ENCODE measurements at regions not wholly inside any gene's neighbourhood (a gene's known extent, or its start where the extent isn't known, plus 50 kb on each side); places are given as distances from the start of the nearest gene placed in this dataset.

GRCh38 chr13:90084684-90085290 lies 1262.7 kb upstream of the MIR17HG start:
- no peak overlapping the region for H3K4me3 ChIP-seq

DNA sequence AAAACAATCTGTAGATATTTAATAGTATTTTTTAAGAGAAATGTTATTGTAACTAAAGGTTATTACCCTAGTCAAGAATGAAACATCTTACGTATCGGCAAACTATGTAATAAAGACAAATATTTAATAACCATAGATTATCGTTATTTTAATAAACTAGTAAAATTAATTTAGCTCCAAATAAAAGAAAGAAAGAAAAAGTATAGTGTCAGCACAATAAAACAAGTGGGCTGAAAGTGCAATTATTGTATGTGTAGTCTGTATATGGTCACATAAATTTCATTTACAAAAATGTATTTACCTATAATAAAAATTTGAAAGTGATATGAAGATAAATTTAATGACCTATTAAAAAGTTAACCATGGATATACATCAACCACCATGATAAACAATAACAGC lies 1258.4 kb upstream of the MIR17HG start:
- Histone ChIP-seq H3K4me1 (replicated peaks) (no peaks in the 10 kb centered on the region), H3K36me3 (no peaks in the 10 kb centered on the region), H3K27ac (no peak overlapping the region), H3K4me3 (no peak overlapping the region), H3K27me3 (replicated peaks) (no peaks in the 10 kb centered on the region), H3K9me3 (replicated peaks) (no peaks in the 10 kb centered on the region)
- DNase-seq (ENCODE audit: low read depth in 1 of 2, low spot score in 2 of 2), result no peak

More at GRCh38 chr13:90084684-90085290, 1262.7 kb upstream of the MIR17HG start:
- Histone ChIP-seq H3K27me3 (replicated peaks) (no peaks in the 10 kb centered on the region), H3K36me3 (no peaks in the 10 kb centered on the region), H3K27ac (no peak overlapping the region), H3K9me3 (replicated peaks) (no peaks in the 10 kb centered on the region), H3K4me1 (replicated peaks) (no peaks in the 10 kb centered on the region)
- no peak for DNase-seq (ENCODE audit: low read depth in 1 of 2, low spot score in 2 of 2)

DNA sequence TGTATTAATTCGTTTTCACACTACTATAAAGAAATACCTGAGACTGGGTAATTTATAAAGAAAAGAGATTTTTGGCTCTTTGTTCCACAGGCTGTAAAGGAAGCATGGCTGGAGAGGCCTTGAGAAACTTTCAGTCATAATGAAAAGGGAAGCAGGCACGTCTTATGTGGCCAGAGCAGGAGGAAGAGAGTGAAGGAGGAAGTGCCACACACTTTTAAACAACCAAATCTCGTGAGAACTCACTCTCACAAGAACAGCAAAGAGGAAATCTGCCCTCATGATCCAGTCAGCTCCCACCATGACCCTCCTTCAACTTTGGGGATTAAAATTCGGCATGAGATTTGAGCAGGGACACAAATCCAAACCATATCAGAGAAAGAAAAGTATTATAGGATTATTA lies 1255.9 kb upstream of the MIR17HG start:
- Histone ChIP-seq H3K27me3 (replicated peaks) (no peaks in the 10 kb centered on the region), H3K27ac (no peak overlapping the region), H3K9me3 (replicated peaks) (no peaks in the 10 kb centered on the region), H3K4me3 (no peak overlapping the region), H3K4me1 (replicated peaks) (no peaks in the 10 kb centered on the region), H3K36me3 (no peaks in the 10 kb centered on the region)
- DNase-seq (ENCODE audit: low read depth in 1 of 2, low spot score in 2 of 2), result no peak

GRCh38 chr13:90094357-90094756 lies 1253.1 kb upstream of the MIR17HG start:
- Histone ChIP-seq H3K36me3 (no peaks in the 10 kb centered on the region), H3K9me3 (replicated peaks) (no peaks in the 10 kb centered on the region), H3K4me1 (replicated peaks) (no peaks in the 10 kb centered on the region), H3K27me3 (replicated peaks) (no peaks in the 10 kb centered on the region), H3K4me3 (no peak overlapping the region), H3K27ac (no peak overlapping the region)
- DNase-seq (ENCODE audit: low read depth in 1 of 2, low spot score in 2 of 2), result no peak

DNA sequence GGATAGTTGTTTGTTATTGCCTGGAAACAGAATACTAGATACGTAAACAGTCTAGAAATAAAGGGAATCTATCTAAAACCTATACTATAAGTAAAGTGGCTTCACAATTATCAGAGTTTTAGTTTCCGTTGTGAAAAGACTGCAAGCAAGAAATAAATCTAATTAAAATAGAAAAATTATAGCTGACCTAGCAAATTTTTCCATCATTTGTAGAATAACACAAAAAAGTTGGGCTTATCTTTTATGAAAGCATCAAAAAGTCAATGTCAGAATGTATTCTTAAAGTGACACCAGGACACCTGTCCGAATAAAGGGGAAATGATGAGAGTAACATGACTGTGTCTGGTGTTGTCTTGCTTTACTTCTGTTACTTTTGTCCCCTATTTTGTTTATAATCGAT lies 1248.9 kb upstream of the MIR17HG start:
- Histone ChIP-seq H3K9me3 (replicated peaks) (no peaks in the 10 kb centered on the region), H3K4me1 (replicated peaks) (no peaks in the 10 kb centered on the region), H3K27ac (no peak overlapping the region), H3K27me3 (replicated peaks) (no peaks in the 10 kb centered on the region), H3K36me3 (no peaks in the 10 kb centered on the region), H3K4me3 (no peak overlapping the region)
- DNase-seq (ENCODE audit: low read depth in 1 of 2, low spot score in 2 of 2), result no peak

- H3K27me3 ChIP-seq (replicated peaks), result no peaks in the 10 kb centered on the region
- H3K4me1 ChIP-seq (replicated peaks), result peaks cover 2% of the 10 kb centered on the region
- no peak for DNase-seq (ENCODE audit: low read depth in 1 of 2, low spot score in 2 of 2)
- no peaks in the 10 kb centered on the region for H3K9me3 ChIP-seq (replicated peaks)
- H3K4me3 ChIP-seq, result no peak overlapping the region
- no peak overlapping the region for H3K27ac ChIP-seq
- no peaks in the 10 kb centered on the region for H3K36me3 ChIP-seq
These were observed 1247.6 kb upstream of the MIR17HG start for GRCh38 chr13:90099847-90100246.

DNA sequence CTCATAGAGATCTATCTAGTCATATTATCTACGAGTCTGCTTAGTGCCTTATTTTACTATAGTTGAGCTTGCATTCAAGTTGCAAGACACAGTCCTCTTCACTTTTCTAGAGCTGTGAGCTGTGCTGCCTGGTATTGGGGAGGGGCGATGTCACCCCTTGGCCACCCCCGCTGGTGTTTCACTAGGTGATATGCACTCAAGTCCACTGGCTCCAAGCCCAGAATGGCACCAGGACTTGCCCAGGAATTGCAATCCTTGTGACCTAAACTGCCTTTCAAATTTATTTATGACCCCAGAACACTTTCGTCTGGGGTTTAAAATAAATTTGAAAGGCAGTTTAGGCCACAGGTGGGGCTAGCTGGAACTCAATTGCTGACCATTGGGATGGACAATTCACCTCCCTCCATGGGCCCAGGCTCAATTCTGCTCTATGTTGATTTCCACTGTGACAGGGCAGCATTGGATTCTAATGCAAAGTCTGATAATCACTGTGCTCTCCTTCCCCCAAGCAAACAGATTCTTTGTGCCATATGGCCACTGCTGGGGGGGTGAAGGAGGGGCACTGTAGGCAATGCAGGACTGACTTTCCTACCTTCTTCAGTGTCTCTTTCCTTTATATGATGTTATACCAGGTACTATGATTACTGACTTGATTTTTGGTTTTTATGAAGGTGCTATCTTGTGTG lies 1244.2 kb upstream of the MIR17HG start:
- Histone ChIP-seq H3K4me1 (replicated peaks) (peaks cover 18% of the 10 kb centered on the region), H3K27ac (no peak overlapping the region), H3K36me3 (no peaks in the 10 kb centered on the region), H3K9me3 (replicated peaks) (no peaks in the 10 kb centered on the region), H3K27me3 (replicated peaks) (no peaks in the 10 kb centered on the region), H3K4me3 (no peak overlapping the region)
- no peak for DNase-seq (ENCODE audit: low read depth in 1 of 2, low spot score in 2 of 2)

DNA sequence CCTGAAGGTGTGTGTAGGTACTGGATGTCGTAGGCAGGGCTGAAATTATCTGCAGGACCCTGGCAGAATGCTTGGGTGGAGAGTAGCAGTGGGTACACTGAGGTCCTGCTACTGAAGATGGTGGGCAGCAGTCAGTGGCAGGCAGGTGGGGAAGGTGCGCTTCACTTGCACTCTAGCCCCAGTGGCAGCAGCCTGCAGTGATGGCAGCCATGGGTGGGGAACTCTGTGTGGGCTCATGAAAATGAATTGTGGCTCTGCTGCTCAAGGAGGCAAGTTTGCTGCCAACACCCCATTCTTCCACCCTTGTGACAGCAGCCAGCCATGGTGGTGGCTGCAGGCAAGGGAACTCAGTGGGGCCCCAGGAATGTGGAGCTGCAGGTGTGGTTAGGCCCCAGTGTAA lies 1242.7 kb upstream of the MIR17HG start:
- H3K4me3 ChIP-seq, result no peak overlapping the region
- no peak for DNase-seq (ENCODE audit: low read depth in 1 of 2, low spot score in 2 of 2)
- no peaks in the 10 kb centered on the region for H3K9me3 ChIP-seq (replicated peaks)
- H3K4me1 ChIP-seq (replicated peaks), result peaks cover 18% of the 10 kb centered on the region
- H3K36me3 ChIP-seq, result no peaks in the 10 kb centered on the region
- no peak overlapping the region for H3K27ac ChIP-seq
- no peaks in the 10 kb centered on the region for H3K27me3 ChIP-seq (replicated peaks)

DNA sequence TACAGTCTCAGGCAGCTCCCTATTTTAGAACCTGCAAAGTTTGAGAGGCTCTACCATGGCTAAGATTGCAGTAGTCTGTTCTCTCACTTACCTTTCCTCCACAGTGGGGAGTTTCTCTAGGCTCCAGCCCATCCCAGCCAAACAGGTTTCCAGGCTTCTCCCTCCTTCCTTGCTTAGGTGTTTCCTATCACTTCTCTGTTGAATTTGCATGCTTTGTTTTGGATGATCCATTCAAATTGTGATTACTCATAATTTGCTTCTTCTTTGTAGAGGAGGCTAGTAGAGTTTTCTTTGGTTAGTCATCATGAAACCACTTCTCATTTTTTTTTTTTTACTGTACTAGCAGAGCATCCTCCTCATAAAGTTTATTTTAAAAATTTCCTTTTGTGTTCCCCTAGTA lies 1242.2 kb upstream of the MIR17HG start:
- Histone ChIP-seq H3K4me1 (replicated peaks) (peaks cover 18% of the 10 kb centered on the region), H3K9me3 (replicated peaks) (no peaks in the 10 kb centered on the region), H3K4me3 (no peak overlapping the region), H3K27me3 (replicated peaks) (no peaks in the 10 kb centered on the region), H3K36me3 (no peaks in the 10 kb centered on the region), H3K27ac (peak overlapping the region; percentile 62)
- DNase-seq (ENCODE audit: low read depth in 1 of 2, low spot score in 2 of 2), result peak in 1 of 2 experiments; percentile 45

GRCh38 chr13:90105849-90106496 lies 1241.5 kb upstream of the MIR17HG start:
- H3K36me3 ChIP-seq, result no peaks in the 10 kb centered on the region
- peak overlapping the region; percentile 62 for H3K27ac ChIP-seq
- H3K4me1 ChIP-seq (replicated peaks), result peaks cover 18% of the 10 kb centered on the region
- DNase-seq (ENCODE audit: low read depth in 1 of 2, low spot score in 2 of 2), result peak in 1 of 2 experiments; percentile 42
- no peaks in the 10 kb centered on the region for H3K27me3 ChIP-seq (replicated peaks)
- no peaks in the 10 kb centered on the region for H3K9me3 ChIP-seq (replicated peaks)
- H3K4me3 ChIP-seq, result no peak overlapping the region

GRCh38 chr13:90107661-90108060 lies 1239.8 kb upstream of the MIR17HG start:
- no peak for DNase-seq (ENCODE audit: low read depth in 1 of 2, low spot score in 2 of 2)
- Histone ChIP-seq H3K4me1 (replicated peaks) (peaks cover 18% of the 10 kb centered on the region), H3K4me3 (no peak overlapping the region), H3K27me3 (replicated peaks) (no peaks in the 10 kb centered on the region), H3K36me3 (no peaks in the 10 kb centered on the region), H3K9me3 (replicated peaks) (no peaks in the 10 kb centered on the region), H3K27ac (no peak overlapping the region)

GRCh38 chr13:90108547-90108946 lies 1238.9 kb upstream of the MIR17HG start:
- no peak overlapping the region for H3K27ac ChIP-seq
- no peaks in the 10 kb centered on the region for H3K27me3 ChIP-seq (replicated peaks)
- H3K36me3 ChIP-seq, result no peaks in the 10 kb centered on the region
- H3K4me3 ChIP-seq, result no peak overlapping the region
- H3K4me1 ChIP-seq (replicated peaks), result peaks cover 18% of the 10 kb centered on the region
- H3K9me3 ChIP-seq (replicated peaks), result no peaks in the 10 kb centered on the region
- DNase-seq (ENCODE audit: low read depth in 1 of 2, low spot score in 2 of 2), result no peak

- Histone ChIP-seq H3K9me3 (replicated peaks) (no peaks in the 10 kb centered on the region), H3K4me1 (replicated peaks) (no peaks in the 10 kb centered on the region), H3K27me3 (replicated peaks) (no peaks in the 10 kb centered on the region), H3K36me3 (no peaks in the 10 kb centered on the region), H3K4me3 (no peak overlapping the region), H3K27ac (no peak overlapping the region)
- no peak for DNase-seq (ENCODE audit: low read depth in 1 of 2, low spot score in 2 of 2)
These were observed 1231.4 kb upstream of the MIR17HG start for GRCh38 chr13:90116121-90116520.

- Histone ChIP-seq H3K4me1 (replicated peaks) (no peaks in the 10 kb centered on the region), H3K4me3 (no peak overlapping the region), H3K27ac (no peak overlapping the region), H3K36me3 (no peaks in the 10 kb centered on the region), H3K27me3 (replicated peaks) (no peaks in the 10 kb centered on the region), H3K9me3 (replicated peaks) (no peaks in the 10 kb centered on the region)
- DNase-seq (ENCODE audit: low read depth in 1 of 2, low spot score in 2 of 2), result no peak
These were observed 1228.9 kb upstream of the MIR17HG start for GRCh38 chr13:90118467-90119071.
